ENCODE measurements at regions not wholly inside any gene's neighbourhood (a gene's known extent, or its start where the extent isn't known, plus 50 kb on each side); places are given as distances from the start of the nearest gene placed in this dataset.

GRCh38 chr5:68067976-68068603, 147.5 kb upstream of the PIK3R1 start:
- Histone ChIP-seq H3K27ac (ENCODE audit: insufficient read depth, low read depth, low read length) (no peak overlapping the region), H3K4me1 (ENCODE audit: control insufficient read depth, extremely low read depth, insufficient read depth, low read length) (no peaks in the 10 kb centered on the region), H3K4me3 (replicated peaks in 1 of 3; ENCODE audit: insufficient read depth in 1 of 3, low read depth in 1 of 3, low read length in 3 of 3) (no peak overlapping the region), H3K36me3 (ENCODE audit: control insufficient read depth in 2 of 2, extremely low read depth in 1 of 2, insufficient read depth in 2 of 2, low read length in 2 of 2) (no peaks in the 10 kb centered on the region), H3K9me1 (replicated peaks; ENCODE audit: control insufficient read depth, extremely low read depth, insufficient read depth, low read length) (no peaks in the 10 kb centered on the region), H3K27me3 (ENCODE audit: control insufficient read depth in 2 of 2, insufficient read depth in 2 of 2, low read length in 2 of 2) (no peaks in the 10 kb centered on the region), H3K4me2 (ENCODE audit: insufficient read depth, low read length) (no peak overlapping the region), H3K79me2 (ENCODE audit: control insufficient read depth, insufficient read depth, low read length) (no peaks in the 10 kb centered on the region), H3K9ac (replicated peaks; ENCODE audit: extremely low read depth, insufficient read depth, low read length) (no peak overlapping the region), H4K20me1 (replicated peaks; ENCODE audit: control insufficient read depth, extremely low read depth, insufficient read depth, low read length) (no peaks in the 10 kb centered on the region), H2AFZ (ENCODE audit: low read depth, low read length) (no peak overlapping the region), H3K9me3 (replicated peaks; ENCODE audit: control insufficient read depth, insufficient read depth, low read length) (no peaks in the 10 kb centered on the region)
- intact Hi-C loops (cut with micrococcal nuclease) (no loop called here), dilution Hi-C loops (cut with MboI; ENCODE audit: extremely low pct_ligation_motif_present, low sequenced_read_pairs) (no loop called here)
- no TSS peak for BruUV-seq (replicated peaks)
- FAIRE-seq, result no peak
- CTCF ChIA-PET, result interaction anchor here (1.1 kb wide), 1 partner anchor 25 kb away, joined by 3 read pairs; no protein-coding TSS in a partner anchor
- POLR2A ChIA-PET, result no interaction called here
- no peak for DNase-seq (ENCODE audit: low read depth, low spot score)
- TF ChIP-seq MYC (IDR thresholded peaks at IDR 0.05; ENCODE audit: low read depth, low read length), result no peak

GRCh38 chr5:68067291-68067690, 148.3 kb upstream of the PIK3R1 start:
- Histone ChIP-seq H3K36me3 (ENCODE audit: control insufficient read depth in 2 of 2, extremely low read depth in 1 of 2, insufficient read depth in 2 of 2, low read length in 2 of 2) (no peaks in the 10 kb centered on the region), H3K27ac (ENCODE audit: insufficient read depth, low read depth, low read length) (no peak overlapping the region), H3K79me2 (ENCODE audit: control insufficient read depth, insufficient read depth, low read length) (no peaks in the 10 kb centered on the region), H3K4me3 (replicated peaks in 1 of 3; ENCODE audit: insufficient read depth in 1 of 3, low read depth in 1 of 3, low read length in 3 of 3) (no peak overlapping the region), H3K27me3 (ENCODE audit: control insufficient read depth in 2 of 2, insufficient read depth in 2 of 2, low read length in 2 of 2) (no peaks in the 10 kb centered on the region), H4K20me1 (replicated peaks; ENCODE audit: control insufficient read depth, extremely low read depth, insufficient read depth, low read length) (no peaks in the 10 kb centered on the region), H3K9ac (replicated peaks; ENCODE audit: extremely low read depth, insufficient read depth, low read length) (no peak overlapping the region), H3K9me1 (replicated peaks; ENCODE audit: control insufficient read depth, extremely low read depth, insufficient read depth, low read length) (no peaks in the 10 kb centered on the region), H3K4me2 (ENCODE audit: insufficient read depth, low read length) (no peak overlapping the region), H3K4me1 (ENCODE audit: control insufficient read depth, extremely low read depth, insufficient read depth, low read length) (no peaks in the 10 kb centered on the region), H2AFZ (ENCODE audit: low read depth, low read length) (no peak overlapping the region), H3K9me3 (replicated peaks; ENCODE audit: control insufficient read depth, insufficient read depth, low read length) (no peaks in the 10 kb centered on the region)
- intact Hi-C loops (cut with micrococcal nuclease), result no loop called here
- DNase-seq (ENCODE audit: low read depth, low spot score) (no peak), FAIRE-seq (no peak)
- ChIA-PET POLR2A (interaction anchor here (0.6 kb wide), 1 partner anchor 1243 kb away, joined by 3 read pairs; no protein-coding TSS in a partner anchor), CTCF (interaction anchor here (1.1 kb wide), 1 partner anchor 24 kb away, joined by 3 read pairs; no protein-coding TSS in a partner anchor)
- TF ChIP-seq CTCF (IDR thresholded peaks at IDR 0.05; ENCODE audit: extremely low read depth in 1 of 2, insufficient read depth in 1 of 2, low read depth in 1 of 2, low read length in 2 of 2) (no peak), EZH2 (IDR thresholded peaks at IDR 0.05; ENCODE audit: borderline replicate concordance, low read depth, low read length, severe bottlenecking) (no peak), JUN (IDR thresholded peaks at IDR 0.05; ENCODE audit: borderline replicate concordance, insufficient read depth, insufficient read length, low read depth) (no peak), POLR2A (IDR thresholded peaks at IDR 0.05; ENCODE audit: low read depth, low read length) (no peak), GATA2 (IDR thresholded peaks at IDR 0.05; ENCODE audit: insufficient read depth, insufficient read length, low read depth, low read length) (no peak)
- BruUV-seq (replicated peaks), result no TSS peak
- dilution Hi-C loops (cut with MboI; ENCODE audit: extremely low pct_ligation_motif_present, low sequenced_read_pairs), result no loop called here

All from endothelial cell of umbilical vein (primary cell).